ENCODE measurements at regions not wholly inside any gene's neighbourhood (a gene's known extent, or its start where the extent isn't known, plus 50 kb on each side); places are given as distances from the start of the nearest gene placed in this dataset.

DNA sequence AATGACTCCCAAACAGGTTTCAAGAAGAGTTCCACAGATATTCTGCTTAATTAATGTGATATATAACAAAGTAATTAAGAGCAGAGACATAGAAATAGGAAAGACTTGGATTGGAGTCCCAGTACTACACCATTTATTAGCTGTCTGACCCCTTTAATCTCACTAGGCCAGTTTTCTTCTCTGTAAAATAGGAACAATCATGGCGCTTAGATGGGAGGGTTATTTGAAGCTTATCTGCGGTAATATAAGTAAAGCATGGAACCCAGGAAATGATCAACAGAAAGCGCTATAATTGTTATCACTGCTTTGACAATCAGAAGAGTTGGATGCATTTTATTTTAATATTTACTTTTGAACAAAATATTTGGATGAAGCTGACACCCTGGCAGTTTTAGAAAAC is 71.3 kb upstream of the IFNE start:
- H3K4me1 ChIP-seq (ENCODE audit: insufficient read depth, low read length): peaks cover 81% of the 10 kb centered on the region
- H3K27me3 ChIP-seq (ENCODE audit: insufficient read depth, low read length): peaks cover 13% of the 10 kb centered on the region
- WGBS: 96% methylated on average over 3 of the region's 3 CpGs
- H3K27ac ChIP-seq (ENCODE audit: low read depth, low read length): no peak overlapping the region
- H3K9me3 ChIP-seq (ENCODE audit: insufficient read depth, low read depth, low read length): no peaks in the 10 kb centered on the region
- H3K9ac ChIP-seq (ENCODE audit: low read depth, low read length): no peak overlapping the region
- no peak overlapping the region for H3K4me3 ChIP-seq (ENCODE audit: low read length)
- H3K36me3 ChIP-seq (ENCODE audit: insufficient read depth, low read length): no peaks in the 10 kb centered on the region

DNA sequence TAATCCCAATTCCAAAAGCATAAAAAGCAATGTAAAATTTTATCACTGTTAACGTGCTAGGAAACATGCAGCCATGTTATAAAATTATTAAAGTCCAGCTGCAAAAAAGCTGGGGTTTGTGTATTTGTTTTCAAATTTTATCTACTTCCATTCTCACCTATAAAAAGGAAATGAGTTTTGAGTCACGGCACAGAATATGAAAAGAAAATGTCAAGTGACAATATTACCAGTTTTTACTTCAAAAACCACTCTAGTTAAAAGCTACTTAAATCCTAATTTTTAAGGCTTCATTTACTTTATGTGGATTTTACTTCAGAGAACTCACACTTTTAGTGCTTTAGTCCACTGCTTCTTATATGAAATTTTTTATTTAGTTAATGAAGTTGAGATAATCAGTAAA is 72.7 kb upstream of the IFNE start:
- H3K9me3 ChIP-seq (ENCODE audit: insufficient read depth, low read depth, low read length): no peaks in the 10 kb centered on the region
- H3K9ac ChIP-seq (ENCODE audit: low read depth, low read length): no peak overlapping the region
- no CpG with 5 or more reads among the region's 2 CpGs for WGBS
- H3K27ac ChIP-seq (ENCODE audit: low read depth, low read length): no peak overlapping the region
- H3K27me3 ChIP-seq (ENCODE audit: insufficient read depth, low read length): peaks cover 22% of the 10 kb centered on the region
- no peaks in the 10 kb centered on the region for H3K36me3 ChIP-seq (ENCODE audit: insufficient read depth, low read length)
- no peak overlapping the region for H3K4me3 ChIP-seq (ENCODE audit: low read length)
- H3K4me1 ChIP-seq (ENCODE audit: insufficient read depth, low read length): peaks cover 70% of the 10 kb centered on the region

DNA sequence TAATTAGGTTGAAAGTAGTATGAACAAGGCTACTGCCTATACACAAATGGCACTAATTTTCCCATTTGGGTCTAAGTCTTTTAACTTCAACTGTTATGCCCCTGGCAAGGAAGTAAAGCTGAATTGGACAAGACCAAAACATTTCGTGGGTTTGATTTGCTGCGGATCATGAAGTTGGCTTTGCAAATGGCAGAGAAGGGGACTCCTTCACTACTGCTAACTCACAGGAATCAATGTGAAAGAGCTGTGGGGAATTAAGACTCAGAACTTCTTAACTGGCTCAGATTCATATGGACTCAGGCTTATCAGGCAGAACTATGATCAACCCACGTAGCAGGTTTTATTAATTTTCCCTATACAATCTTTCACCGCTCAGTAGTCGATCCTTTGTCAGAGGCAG is 73.8 kb upstream of the IFNE start:
- no peak overlapping the region for H3K9ac ChIP-seq (ENCODE audit: low read depth, low read length)
- 92% methylated on average over 5 of the region's 5 CpGs for WGBS
- no peak overlapping the region for H3K4me3 ChIP-seq (ENCODE audit: low read length)
- peaks cover 33% of the 10 kb centered on the region for H3K27me3 ChIP-seq (ENCODE audit: insufficient read depth, low read length)
- no peaks in the 10 kb centered on the region for H3K36me3 ChIP-seq (ENCODE audit: insufficient read depth, low read length)
- no peak overlapping the region for H3K27ac ChIP-seq (ENCODE audit: low read depth, low read length)
- H3K9me3 ChIP-seq (ENCODE audit: insufficient read depth, low read depth, low read length): no peaks in the 10 kb centered on the region
- peaks cover 63% of the 10 kb centered on the region for H3K4me1 ChIP-seq (ENCODE audit: insufficient read depth, low read length)

DNA sequence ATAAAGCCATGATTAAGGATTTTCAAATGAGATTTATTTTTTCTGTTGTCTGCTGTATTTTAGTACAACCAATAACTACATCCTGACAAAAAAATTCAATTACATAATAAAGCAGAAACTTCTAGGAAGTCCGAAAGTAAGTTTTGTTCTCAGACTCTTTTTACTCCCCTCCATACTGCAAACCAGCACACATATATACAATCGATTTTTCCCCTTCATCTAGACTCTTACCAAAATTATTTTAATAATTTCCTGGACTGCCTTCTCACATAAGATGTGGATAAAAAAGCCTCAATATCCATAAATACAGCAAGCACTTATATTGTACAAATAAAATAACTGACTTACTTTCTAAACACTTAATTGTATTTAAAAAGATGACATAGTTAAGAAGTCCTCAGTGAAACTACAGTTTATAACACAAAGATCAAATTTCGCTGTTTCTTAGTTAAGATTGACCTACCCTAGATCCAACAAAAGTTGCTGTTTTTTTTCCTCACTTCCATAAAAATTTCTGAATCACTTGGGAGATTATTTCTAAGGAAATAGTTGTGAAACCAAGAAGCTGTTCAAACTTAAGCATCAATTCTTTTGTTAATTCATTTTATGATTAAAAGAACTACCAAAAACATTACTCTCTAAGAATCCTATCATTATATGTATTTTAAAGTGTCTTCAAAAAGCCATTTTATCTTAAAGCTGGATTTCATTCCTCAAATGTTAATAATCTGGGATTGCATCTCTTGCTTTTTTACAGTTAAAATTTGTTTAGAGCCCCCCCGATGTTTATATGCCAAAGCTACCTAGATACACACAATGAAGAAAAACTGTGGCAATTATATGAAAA is 74.7 kb upstream of the IFNE start:
- Histone ChIP-seq H3K9ac (ENCODE audit: low read depth, low read length) (no peak overlapping the region), H3K4me3 (ENCODE audit: low read length) (no peak overlapping the region), H3K36me3 (ENCODE audit: insufficient read depth, low read length) (no peaks in the 10 kb centered on the region)

DNA sequence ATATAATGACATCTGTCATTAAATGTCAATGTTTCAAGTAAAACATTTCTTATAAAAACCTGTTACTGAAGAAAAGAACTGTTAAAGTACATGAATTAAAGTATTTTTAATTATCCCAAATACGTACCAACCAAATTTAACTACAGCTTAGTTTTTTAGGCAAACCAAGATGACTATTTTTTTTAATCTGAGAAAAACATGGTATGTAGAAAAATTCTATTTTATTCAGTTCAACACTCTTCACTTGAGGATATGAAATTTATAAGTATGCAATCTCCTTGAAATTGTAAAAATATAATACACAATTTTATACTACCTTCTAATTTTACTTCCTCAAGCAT is 75.3 kb upstream of the IFNE start:
- Histone ChIP-seq H3K27ac (ENCODE audit: low read depth, low read length) (no peak overlapping the region), H3K4me3 (ENCODE audit: low read length) (peak overlapping the region; percentile 79; the same call in 1 of the 2 replicates), H3K36me3 (ENCODE audit: insufficient read depth, low read length) (no peaks in the 10 kb centered on the region), H3K9ac (ENCODE audit: low read depth, low read length) (no peak overlapping the region), H3K4me1 (ENCODE audit: insufficient read depth, low read length) (peaks cover 51% of the 10 kb centered on the region), H3K27me3 (ENCODE audit: insufficient read depth, low read length) (peaks cover 42% of the 10 kb centered on the region), H3K9me3 (ENCODE audit: insufficient read depth, low read depth, low read length) (no peaks in the 10 kb centered on the region)
- WGBS: no CpG with 5 or more reads among the region's 1 CpG

More for the DNA sequence above, 74.7 kb upstream of the IFNE start:
- 92% methylated on average over 3 of the region's 4 CpGs for WGBS
- peaks cover 41% of the 10 kb centered on the region for H3K27me3 ChIP-seq (ENCODE audit: insufficient read depth, low read length)
- H3K9me3 ChIP-seq (ENCODE audit: insufficient read depth, low read depth, low read length): no peaks in the 10 kb centered on the region
- H3K4me1 ChIP-seq (ENCODE audit: insufficient read depth, low read length): peaks cover 57% of the 10 kb centered on the region
- no peak overlapping the region for H3K27ac ChIP-seq (ENCODE audit: low read depth, low read length)

DNA sequence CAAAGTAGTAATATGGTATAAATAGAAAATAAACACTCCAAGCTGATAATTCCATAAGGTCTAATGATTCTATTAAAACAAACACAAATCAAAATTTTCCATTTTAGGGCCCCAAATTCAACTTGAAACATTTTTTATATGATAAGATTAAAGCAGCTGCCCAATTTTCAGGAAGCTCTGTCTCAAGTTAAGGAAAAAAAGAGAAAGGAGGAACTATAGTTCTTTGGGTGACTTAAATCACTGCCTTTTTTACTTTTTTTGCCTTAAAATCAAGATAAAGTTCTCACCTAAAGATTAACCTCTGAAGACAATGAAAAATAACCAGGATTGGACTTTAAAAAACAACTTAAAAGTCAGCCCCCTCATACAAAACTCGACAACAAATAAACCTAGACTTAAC is 76.0 kb upstream of the IFNE start:
- WGBS: 36% methylated on average over 1 of the region's 1 CpG
- H3K27me3 ChIP-seq (ENCODE audit: insufficient read depth, low read length): peaks cover 42% of the 10 kb centered on the region
- H3K4me1 ChIP-seq (ENCODE audit: insufficient read depth, low read length): peaks cover 45% of the 10 kb centered on the region
- H3K4me3 ChIP-seq (ENCODE audit: low read length): peak overlapping the region; percentile 79
- no peak overlapping the region for H3K27ac ChIP-seq (ENCODE audit: low read depth, low read length)
- no peak overlapping the region for H3K9ac ChIP-seq (ENCODE audit: low read depth, low read length)
- no peaks in the 10 kb centered on the region for H3K9me3 ChIP-seq (ENCODE audit: insufficient read depth, low read depth, low read length)
- H3K36me3 ChIP-seq (ENCODE audit: insufficient read depth, low read length): no peaks in the 10 kb centered on the region

DNA sequence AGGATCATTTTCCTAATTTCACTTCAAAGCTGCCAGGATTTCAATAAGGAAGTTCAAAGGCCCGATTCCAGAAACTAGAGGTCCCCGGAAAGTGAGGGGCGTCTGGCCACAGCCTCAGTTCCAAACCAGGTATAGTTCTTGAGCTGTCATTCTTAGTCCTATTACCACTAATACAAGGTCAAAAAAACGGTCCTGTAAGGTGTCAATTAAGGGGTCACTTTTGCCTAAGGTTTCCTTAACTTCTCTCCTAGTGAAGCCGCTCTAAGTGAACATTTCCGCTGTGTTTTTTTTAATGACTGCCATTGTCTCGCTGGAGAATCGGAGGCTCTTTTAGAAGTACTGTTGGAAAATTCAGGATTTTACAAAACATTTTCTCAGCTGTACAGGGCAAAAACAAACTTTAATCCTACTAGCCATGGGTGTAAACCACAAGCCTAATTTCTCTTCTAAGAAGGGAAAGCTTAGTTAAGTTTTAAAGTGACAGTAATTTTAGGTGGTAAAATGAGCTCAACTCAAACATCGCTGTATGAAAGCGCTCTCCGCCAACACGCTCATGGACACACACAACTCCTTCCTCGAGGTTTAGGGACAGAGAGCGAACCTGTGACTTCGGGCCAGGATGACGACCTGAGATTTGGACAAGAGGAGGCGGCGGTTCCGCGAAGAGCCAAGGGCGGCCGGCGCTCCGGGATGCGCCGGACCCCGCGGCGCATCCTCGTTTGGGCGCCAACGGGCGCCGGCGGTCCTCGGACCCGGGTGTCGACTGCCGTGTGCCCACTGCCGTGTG is 76.7 kb upstream of the IFNE start:
- Histone ChIP-seq H3K27me3 (ENCODE audit: insufficient read depth, low read length) (peaks cover 42% of the 10 kb centered on the region), H3K4me1 (ENCODE audit: insufficient read depth, low read length) (peaks cover 37% of the 10 kb centered on the region), H3K9ac (ENCODE audit: low read depth, low read length) (peak overlapping the region; percentile 64), H3K27ac (ENCODE audit: low read depth, low read length) (no peak overlapping the region; the same call in 1 of the 2 replicates), H3K4me3 (ENCODE audit: low read length) (peak overlapping the region; percentile 79), H3K9me3 (ENCODE audit: insufficient read depth, low read depth, low read length) (no peaks in the 10 kb centered on the region), H3K36me3 (ENCODE audit: insufficient read depth, low read length) (no peaks in the 10 kb centered on the region)
- WGBS: under 1% methylated on average over 38 of the region's 40 CpGs

DNA sequence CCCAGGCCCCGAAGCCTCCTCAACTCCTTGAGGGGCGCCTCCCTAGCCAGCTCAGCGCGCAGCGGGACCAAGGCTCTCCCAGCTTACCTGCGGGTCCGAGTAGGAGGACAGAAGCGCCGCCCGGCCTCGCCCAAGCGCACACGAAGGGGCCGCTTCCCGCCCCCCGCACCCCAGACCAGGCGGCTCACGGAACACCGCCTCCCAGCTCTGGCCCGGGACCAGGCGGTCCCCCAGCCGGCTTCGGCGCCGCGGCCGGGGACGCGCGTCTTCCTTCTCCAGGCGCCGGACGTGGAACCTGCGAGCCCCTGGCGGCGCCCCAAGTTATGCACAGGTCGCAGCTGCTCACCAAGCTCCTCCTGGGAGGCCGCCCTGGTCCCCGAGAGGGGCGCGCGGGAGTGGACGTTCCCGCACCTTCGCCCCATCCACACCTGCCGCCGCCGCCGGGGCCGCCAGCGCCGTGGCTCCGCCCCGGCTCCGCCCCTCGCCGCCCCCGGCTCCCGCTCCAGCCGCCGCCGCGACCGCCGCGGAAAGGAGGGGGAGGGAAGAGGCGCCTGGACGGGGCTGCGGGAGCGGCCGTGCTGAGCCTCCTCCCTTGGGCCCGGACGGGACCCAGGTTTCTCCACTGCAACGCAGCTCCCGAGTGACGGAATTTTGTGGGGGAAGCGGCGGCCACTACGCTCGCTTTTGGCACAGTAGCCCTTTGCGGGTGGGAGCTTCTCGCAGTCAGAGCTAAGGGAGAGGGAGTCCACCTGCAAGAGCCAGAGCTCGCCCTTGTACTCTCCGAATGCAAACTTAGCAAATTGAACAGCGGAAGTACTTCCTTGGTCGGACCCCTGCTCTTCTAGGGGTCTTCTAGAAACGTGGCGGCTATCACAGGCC is 77.5 kb upstream of the IFNE start:
- peak overlapping the region; percentile 64 for H3K9ac ChIP-seq (ENCODE audit: low read depth, low read length)
- no peaks in the 10 kb centered on the region for H3K36me3 ChIP-seq (ENCODE audit: insufficient read depth, low read length)
- no peaks in the 10 kb centered on the region for H3K9me3 ChIP-seq (ENCODE audit: insufficient read depth, low read depth, low read length)
- H3K27me3 ChIP-seq (ENCODE audit: insufficient read depth, low read length): peaks cover 42% of the 10 kb centered on the region
- peaks cover 32% of the 10 kb centered on the region for H3K4me1 ChIP-seq (ENCODE audit: insufficient read depth, low read length)
- H3K27ac ChIP-seq (ENCODE audit: low read depth, low read length): no peak overlapping the region; the same call in 1 of the 2 replicates
- 1% methylated on average over 88 of the region's 88 CpGs for WGBS
- H3K4me3 ChIP-seq (ENCODE audit: low read length): peak overlapping the region; percentile 79

DNA sequence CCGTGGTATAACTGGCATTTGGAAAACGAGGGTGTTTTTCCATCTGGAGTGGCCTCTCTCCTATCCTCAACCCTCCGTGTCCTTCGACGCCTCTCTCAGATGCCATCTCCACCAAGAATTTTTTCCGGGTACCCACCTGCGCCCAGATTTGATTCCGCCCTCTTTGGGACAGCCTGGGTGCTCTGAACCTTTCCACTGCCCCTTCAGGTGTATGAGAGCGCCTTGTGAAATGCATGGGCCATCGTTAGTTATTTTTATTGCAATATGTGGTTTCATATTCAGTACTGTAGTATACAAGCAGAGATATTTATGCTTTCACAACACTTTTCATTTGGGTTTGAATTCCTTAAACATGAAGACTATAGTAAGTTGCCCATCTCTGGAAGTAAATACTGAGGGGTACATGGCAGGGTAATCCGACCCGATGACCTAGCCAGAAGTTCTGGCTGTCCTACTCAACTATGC is 78.2 kb upstream of the IFNE start:
- Histone ChIP-seq H3K4me3 (ENCODE audit: low read length) (peak overlapping the region; percentile 79), H3K9me3 (ENCODE audit: insufficient read depth, low read depth, low read length) (no peaks in the 10 kb centered on the region), H3K9ac (ENCODE audit: low read depth, low read length) (peak overlapping the region; percentile 64), H3K4me1 (ENCODE audit: insufficient read depth, low read length) (peaks cover 29% of the 10 kb centered on the region), H3K27ac (ENCODE audit: low read depth, low read length) (no peak overlapping the region), H3K27me3 (ENCODE audit: insufficient read depth, low read length) (peaks cover 42% of the 10 kb centered on the region), H3K36me3 (ENCODE audit: insufficient read depth, low read length) (no peaks in the 10 kb centered on the region)
- WGBS: 65% methylated on average over 11 of the region's 12 CpGs

DNA sequence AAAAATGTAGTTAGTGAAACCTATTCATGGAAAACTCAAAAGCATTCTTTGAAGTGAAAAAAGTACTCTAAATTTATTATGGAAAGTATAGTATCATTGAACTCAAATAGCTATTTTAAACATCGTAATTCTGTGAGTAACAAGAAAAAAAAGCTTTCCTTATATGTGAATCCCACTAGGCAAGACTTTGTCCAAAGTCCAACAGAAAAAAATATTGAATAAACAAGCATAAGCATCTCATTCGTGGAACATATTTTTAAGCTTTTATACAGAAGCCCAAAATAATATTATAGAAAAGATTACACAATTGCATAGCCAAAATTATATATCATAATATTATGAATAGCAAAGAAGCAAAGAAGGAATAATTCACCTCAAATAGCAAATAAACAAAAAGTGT is 79.4 kb upstream of the IFNE start:
- peaks cover 21% of the 10 kb centered on the region for H3K4me1 ChIP-seq (ENCODE audit: insufficient read depth, low read length)
- H3K9ac ChIP-seq (ENCODE audit: low read depth, low read length): no peak overlapping the region
- H3K27me3 ChIP-seq (ENCODE audit: insufficient read depth, low read length): peaks cover 42% of the 10 kb centered on the region

More for the DNA sequence above, 79.4 kb upstream of the IFNE start:
- WGBS: 100% methylated on average over 1 of the region's 2 CpGs
- H3K27ac ChIP-seq (ENCODE audit: low read depth, low read length): no peak overlapping the region
- H3K9me3 ChIP-seq (ENCODE audit: insufficient read depth, low read depth, low read length): no peaks in the 10 kb centered on the region
- H3K36me3 ChIP-seq (ENCODE audit: insufficient read depth, low read length): no peaks in the 10 kb centered on the region
- no peak overlapping the region for H3K4me3 ChIP-seq (ENCODE audit: low read length)

Data from HUES64 (cell line).